AG10803 (cell line): ENCODE measurements at regions not wholly inside any gene's neighbourhood (a gene's known extent, or its start where the extent isn't known, plus 50 kb on each side); places are given as distances from the start of the nearest gene placed in this dataset.
"Not testable (repeated sequence)": the region's sequence is repeated elsewhere in the genome, so short reads cannot be mapped to it uniquely, and the experiment has no call there.

Experiments used
- DNase-seq: peaks from one replicate; pipeline ENCODE4 v3.0.0; 2010; ENCODE audit warnings: low read depth
- H3K4me3 ChIP-seq: 2 replicates; pipeline ENCODE4 v1.5.1; 2011; ENCODE audit warnings: mild to moderate bottlenecking, low read length, control low read depth
- TF ChIP-seq, protein P1 (sequence below): conservative IDR thresholded peaks from 2 replicates; pipeline ENCODE4 v1.5.1; 2011; ENCODE audit warnings: mild to moderate bottlenecking, low read length, control low read depth, inconsistent platforms

DNA sequence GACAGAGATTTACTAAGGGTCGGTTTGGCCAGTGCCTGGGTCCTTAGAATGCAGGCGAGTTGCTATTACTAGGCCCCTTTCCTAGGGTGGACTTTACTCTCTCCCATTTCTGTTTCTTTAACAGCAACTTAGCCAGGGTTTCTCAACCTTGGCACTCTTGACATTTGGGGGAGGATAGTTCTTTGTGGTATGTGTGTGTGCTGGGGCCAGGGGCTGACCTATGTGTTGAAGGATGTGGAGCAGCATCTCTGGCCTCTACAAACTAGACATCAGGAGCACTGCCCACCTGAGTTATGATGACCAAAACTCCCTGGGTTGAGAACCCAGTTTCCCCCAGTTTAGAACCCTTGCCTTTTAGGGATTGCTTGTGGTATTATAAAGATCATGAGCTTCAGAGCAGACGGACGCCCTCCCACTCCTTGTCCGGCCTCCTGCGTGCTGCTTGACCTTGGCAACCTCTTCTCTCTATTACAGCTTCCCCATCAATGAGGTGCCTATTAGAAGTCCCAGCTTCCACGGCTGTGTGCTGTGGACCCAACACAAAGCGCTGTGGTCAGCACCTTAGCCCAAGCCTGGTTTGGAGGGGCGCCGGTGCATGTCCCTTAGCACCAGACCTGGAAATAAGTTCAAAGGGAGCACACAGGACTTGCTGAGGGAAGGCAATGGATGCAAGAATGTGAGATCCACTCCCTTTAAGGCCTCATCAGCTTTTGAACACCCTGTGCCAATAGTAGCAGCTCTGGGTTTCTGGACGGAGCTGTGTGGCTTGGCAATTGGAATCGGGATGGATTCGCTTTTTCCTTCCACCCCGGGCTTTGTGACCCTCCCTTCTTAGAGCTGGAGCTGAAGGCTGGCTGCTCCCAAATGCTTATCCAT, 239.2 kb upstream of the MAF start:
- no peak for DNase-seq
- no peak overlapping the region for H3K4me3 ChIP-seq
- TF ChIP-seq, protein P1, sequence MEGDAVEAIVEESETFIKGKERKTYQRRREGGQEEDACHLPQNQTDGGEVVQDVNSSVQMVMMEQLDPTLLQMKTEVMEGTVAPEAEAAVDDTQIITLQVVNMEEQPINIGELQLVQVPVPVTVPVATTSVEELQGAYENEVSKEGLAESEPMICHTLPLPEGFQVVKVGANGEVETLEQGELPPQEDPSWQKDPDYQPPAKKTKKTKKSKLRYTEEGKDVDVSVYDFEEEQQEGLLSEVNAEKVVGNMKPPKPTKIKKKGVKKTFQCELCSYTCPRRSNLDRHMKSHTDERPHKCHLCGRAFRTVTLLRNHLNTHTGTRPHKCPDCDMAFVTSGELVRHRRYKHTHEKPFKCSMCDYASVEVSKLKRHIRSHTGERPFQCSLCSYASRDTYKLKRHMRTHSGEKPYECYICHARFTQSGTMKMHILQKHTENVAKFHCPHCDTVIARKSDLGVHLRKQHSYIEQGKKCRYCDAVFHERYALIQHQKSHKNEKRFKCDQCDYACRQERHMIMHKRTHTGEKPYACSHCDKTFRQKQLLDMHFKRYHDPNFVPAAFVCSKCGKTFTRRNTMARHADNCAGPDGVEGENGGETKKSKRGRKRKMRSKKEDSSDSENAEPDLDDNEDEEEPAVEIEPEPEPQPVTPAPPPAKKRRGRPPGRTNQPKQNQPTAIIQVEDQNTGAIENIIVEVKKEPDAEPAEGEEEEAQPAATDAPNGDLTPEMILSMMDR: no peak

DNA sequence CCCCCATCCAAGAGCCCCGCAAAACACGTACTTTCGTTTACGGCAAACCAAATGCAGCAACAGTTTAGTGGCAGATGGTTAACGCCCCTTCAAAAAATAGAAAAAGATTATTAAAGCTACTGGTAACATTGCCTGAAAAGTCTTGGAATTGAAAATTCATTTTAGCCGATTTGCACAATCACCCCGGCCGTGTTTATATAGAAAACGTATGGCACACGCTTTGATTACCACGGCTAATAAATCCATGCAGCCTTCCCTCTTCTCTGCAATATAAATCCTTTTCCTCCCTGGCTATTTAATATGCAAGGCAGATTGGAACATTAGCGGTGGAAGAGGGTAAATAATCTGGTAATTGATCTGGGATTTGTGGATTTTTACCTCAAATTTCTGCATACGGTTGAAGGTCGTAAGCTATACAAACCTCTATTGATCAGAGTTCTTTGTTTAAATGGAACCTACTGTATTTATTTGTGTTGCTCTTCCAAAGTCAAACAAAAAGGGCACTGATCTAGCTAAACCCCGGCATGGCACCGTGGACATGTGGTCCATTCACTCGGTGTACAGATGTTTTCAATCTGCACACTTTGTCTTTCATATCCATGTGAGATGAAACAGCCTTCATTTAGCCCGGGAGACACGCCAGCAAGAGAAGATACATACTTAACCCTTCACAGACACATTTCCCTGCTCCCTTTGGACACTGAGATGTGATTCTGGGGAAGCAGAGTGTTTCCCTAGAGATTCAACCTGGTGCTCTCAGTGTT, 238.1 kb upstream of the MAF start:
- TF ChIP-seq, protein P1: no peak
- peak overlapping the region; percentile 45 for H3K4me3 ChIP-seq
- DNase-seq: peak; percentile 30

DNA sequence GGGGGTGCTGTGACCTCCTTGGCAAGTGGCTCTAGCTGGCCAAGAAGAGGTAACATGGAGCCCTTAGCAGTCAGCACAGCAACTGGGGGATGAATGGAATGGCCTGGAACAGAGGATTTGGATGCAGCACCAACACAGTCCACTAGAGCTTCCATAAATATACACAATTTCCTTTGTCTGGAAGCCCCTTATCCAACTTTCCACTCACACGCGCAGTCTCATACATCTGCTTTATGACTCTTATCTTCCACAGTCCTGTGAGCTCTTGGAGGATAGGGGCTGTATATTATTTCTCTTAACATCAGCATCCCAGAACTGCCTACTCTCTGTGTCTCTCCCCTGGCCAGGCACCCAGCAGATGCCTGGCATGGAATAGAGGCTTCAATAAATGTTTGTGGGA, 235.6 kb upstream of the MAF start:
- TF ChIP-seq, protein P1: no peak
- no peak for DNase-seq
- H3K4me3 ChIP-seq: no peak overlapping the region

DNA sequence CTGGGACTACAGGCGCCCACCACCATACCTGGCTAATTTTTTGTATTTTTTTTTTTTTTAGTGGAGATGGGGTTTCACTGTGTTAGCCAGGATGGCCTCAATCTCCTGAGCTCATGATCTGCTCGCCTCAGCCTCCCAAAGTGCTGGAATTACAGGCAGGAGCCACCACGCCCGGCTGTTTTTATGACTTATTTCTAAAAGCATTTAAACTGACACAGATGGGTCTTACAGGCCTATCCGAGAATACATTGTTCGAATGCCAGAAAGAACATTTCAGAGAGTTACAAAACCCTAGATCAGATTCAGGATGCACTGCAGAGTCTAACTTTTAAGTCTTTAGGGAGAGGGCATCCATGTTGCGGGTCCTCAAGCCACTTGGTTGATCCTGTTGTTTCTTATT, 234.7 kb upstream of the MAF start:
- TF ChIP-seq, protein P1: no peak
- DNase-seq: peak; percentile 9
- H3K4me3 ChIP-seq: no peak overlapping the region

DNA sequence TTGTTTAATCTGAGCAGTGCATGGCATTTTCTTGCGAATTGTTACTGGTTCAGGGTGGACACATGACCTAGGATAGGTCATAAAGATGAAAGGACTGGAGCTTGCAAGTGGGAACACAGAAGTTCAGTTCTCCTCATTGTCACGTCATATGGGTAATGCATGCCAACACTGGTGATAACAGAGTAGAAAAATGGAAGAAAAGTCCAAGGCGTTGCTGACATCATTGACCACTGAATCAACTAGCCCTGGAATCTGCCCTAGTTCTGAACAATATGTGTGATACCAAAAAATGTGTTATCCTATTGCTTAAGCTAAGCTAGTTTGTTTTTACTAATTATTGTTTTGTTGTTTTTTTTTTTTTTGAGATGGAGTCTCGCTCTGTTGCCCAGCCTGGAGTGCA, 234.2 kb upstream of the MAF start:
- H3K4me3 ChIP-seq: no peak overlapping the region
- TF ChIP-seq, protein P1: no peak
- no peak for DNase-seq

DNA sequence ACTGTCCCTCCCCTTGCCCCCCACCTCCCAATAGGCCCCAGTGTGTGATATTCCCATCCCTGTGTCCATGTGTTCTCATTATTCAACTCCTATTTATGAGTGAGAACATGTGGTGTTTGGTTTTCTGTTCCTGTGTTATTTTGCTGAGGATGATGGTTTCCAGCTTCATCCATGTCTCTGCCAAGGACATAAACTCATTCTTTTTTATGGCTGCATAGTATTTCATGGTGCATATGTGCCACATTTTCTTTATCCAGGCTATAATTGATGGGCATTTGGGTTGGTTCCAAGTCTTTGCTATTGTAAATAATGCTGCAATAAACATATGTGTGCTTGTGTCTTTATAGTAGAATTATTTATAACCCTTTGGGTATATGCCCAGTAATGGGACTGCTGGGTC, 233.5 kb upstream of the MAF start:
- not testable (repeated sequence) for H3K4me3 ChIP-seq, DNase-seq

DNA sequence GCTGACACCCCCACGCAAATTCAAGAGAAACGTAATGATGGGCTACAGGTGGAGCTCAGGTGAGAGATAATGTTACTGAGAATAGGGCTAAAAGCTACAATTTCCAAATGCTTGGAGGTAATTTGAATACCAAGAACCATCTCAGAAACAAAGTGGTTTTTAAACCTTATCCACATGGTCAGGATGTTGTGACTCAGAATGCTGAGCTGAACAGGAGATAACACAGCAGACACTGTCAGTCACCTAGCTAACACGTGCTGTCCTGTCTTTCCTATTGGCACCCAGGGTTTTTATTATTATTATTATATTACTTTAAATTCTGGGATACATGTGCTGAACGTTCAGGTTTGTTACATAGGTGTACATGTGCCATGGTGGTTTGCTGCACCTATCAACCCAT, 233.0 kb upstream of the MAF start:
- no peak for DNase-seq
- TF ChIP-seq, protein P1: no peak

More for the DNA sequence above, 233.0 kb upstream of the MAF start:
- H3K4me3 ChIP-seq: no peak overlapping the region
